GM20431 (cell line): ENCODE measurements at regions not wholly inside any gene's neighbourhood (a gene's known extent, or its start where the extent isn't known, plus 50 kb on each side); places are given as distances from the start of the nearest gene placed in this dataset.

Source experiments
- in situ Hi-C: fragments of 300-500 bp; cut with MseI, MboI; formaldehyde crosslinking; loops from one replicate; pipeline ENCODE4 v1.15.0; 2020; ENCODE audit warnings: low sequenced_read_pairs; ENCODE audit not compliant: unreplicated experiment

DNA sequence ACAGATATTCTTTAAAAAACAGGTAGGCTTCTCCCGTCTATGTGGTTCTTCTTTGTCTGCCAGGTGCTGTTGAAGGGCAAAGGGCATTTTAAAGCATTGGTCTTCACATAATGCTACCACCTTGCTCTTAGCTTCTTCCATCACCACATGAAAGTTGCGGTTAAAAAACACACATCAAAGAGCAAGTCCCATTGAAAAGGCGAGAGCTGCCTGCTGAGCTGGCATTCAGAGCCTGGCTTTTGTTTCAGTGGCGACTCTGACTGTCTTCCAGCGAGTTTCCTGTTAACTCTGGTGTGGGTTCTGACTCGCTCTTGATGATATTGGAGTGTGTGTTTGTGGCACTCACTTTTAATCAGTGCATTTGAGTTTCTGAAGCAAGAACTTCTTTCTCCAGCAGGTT lies 624.9 kb upstream of the FANCL start:
- in situ Hi-C loops = no loop called here

DNA sequence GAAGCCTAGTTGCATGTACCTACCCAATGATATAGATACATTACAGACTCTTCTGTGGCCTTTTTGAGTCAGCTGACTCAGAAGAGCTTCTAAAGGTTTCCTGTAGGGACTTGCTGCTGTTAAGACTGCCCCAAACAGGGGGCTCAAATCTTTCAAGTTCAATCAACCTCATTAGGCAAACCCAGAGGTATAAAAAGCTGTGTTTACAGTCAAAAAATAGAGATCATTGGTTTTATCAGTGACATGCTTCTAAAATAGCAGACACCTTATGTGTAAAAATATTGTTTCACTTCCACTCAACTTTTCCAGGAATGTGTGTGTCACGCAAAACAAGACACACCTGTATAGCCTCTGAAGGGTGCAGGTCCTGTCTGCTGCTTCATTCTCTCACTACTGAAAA lies 624.3 kb upstream of the FANCL start:
- in situ Hi-C loops = no loop called here

GRCh38 chr2:58862244-58862643 lies 621.1 kb upstream of the FANCL start:
- in situ Hi-C loops = no loop called here

DNA sequence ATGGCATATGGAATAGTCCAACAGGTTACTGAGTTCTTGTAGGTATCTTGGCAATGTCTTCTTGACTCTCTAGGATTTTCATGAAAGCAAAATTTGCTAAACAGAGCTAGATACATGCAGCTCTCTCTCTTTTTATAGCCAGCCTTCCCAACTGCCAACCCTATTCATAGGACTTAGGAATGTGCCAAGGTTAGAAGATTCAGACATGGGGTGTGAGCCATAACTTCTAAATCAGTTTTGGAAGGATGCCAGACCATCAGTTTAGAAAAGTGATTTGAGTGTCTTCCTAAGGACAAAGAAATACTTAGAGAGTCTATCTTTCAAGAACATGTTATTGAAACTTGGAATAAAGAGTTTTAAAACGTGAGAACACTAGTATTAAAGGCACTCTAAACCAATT lies 619.5 kb upstream of the FANCL start:
- in situ Hi-C loops = no loop called here

DNA sequence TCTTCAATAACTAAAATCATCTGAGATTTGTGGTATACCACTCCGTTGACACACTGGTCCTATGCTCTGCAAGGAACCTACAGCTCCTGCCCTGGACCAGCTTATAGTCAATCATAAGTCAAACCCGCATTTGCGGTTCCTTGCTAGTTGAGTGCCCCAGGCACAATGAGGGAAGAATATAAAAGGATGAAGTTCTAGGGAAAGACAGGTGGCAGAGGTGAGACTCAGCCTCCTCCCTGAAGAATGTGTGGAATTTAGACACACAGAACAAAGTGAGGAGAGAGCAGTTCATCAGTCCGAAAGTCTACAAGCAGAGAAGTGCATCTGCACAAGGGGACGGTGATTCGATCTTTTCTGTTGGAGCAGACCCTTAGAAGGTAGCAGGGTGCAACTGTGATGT lies 615.0 kb upstream of the FANCL start:
- in situ Hi-C loops = no loop called here

GRCh38 chr2:58853420-58853819 lies 612.3 kb upstream of the FANCL start:
- in situ Hi-C loops = no loop called here

DNA sequence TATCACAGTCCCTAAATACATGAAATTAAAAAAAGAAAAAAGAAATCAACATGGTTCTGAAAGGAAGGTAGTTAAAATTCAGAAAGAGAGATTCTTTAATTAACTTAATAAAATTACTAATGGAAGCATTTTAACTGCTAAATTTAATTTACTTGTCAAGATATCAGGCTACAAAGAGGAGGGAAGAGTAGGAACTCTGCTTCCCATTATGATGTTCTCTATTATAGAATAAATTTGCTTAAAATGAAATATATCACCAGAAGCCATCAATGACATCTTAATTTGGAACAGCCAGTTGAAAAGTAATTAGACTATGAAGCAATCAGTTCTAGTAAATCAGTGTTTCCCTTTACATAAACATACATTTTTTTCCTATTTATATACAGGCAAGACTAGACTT lies 611.8 kb upstream of the FANCL start:
- in situ Hi-C loops = no loop called here

- in situ Hi-C loops = no loop called here
Observed at GRCh38 chr2:58852243-58852642, 611.1 kb upstream of the FANCL start.

GRCh38 chr2:58851598-58851997 lies 610.5 kb upstream of the FANCL start:
- in situ Hi-C loops = no loop called here

DNA sequence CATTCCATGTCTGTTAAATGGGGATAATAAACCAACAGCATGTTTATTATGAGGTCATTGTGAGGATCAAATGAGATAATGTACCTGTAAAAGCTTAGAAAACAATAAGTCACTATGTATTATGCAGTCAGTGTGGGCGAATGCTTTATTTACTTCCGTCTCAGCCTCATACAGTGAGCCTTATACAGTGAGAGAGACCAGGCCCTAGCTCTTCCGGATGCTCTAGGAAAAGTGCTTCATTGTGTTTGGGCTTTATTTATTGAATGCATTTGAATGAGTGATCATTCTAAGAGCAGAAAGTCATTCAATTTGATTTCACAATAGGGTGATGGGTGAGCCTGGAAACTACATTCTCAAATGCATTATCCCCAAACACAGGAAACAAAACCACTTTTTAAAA lies 603.9 kb upstream of the FANCL start:
- in situ Hi-C loops = no loop called here

GRCh38 chr2:58842501-58843155 lies 601.5 kb upstream of the FANCL start:
- in situ Hi-C loops = no loop called here

DNA sequence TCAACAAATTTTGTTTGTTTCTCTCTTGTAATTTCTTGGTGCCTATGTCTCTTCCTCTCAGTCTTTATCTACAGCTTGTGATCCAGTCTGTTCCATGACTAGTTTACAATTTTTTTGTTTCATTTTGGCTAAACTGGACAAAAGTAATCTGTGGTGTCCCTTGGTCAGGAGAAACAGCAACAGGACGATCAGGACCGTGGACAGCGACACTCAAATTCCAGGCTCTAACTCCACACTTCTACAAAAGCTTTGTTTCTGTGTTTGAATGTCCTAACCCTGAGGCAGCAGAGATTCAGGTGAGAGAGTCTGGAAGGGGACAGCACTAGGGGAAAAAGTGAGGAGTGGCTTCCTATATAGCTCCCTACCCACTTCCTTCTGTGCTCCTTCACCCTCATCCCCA lies 593.3 kb upstream of the FANCL start:
- in situ Hi-C loops = no loop called here

GRCh38 chr2:58826795-58827194 lies 585.7 kb upstream of the FANCL start:
- in situ Hi-C loops = no loop called here

GRCh38 chr2:58812771-58813344 lies 571.7 kb upstream of the FANCL start:
- in situ Hi-C loops = no loop called here

- in situ Hi-C loops = no loop called here
Observed at GRCh38 chr2:58805126-58805525, 564.0 kb upstream of the FANCL start.

- in situ Hi-C loops = no loop called here
Observed at GRCh38 chr2:58803192-58803591, 562.1 kb upstream of the FANCL start.

DNA sequence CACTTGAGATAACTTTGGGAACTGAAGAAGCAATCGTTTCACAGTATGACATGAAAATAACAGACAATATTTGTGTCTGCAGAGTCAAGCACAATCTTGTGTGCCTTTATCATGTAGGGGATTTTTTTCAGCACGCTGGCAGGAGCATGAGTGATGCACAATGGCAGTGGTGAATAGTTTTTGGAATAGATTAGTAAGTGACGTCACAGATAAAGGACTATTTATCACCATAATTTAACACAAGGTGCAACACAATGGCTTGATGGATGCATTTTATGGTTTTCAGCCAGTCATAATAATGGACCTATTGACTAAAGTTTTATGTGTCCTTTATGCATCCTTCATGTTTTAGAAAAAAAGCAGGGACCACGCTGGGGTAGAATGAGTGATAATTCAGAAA lies 559.8 kb upstream of the FANCL start:
- in situ Hi-C loops = no loop called here

DNA sequence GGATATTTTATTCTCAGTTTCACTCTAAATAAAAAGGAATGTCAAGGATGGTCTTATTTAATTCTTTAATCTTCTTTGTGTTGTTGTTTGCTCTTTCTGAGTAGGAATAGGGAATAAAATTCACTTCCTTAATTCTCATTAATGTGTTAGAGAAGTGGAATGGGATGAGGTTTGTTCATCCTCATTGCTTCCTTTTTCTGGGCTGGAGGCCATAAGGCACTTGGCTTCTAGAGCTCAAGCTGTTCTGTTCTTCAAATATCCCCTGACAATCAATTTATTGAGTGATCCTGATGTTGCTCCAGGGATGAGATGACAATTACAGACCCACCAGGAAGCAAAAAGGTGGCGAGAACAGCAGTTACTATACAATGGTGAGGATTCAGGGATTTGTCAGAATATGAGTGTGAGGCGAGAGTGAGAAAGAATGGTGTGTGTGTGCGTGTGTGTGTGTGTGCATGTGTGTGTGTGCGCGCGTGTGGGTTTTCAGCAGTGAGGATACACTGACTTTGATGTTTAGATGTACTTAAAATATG lies 557.6 kb upstream of the FANCL start:
- in situ Hi-C loops = no loop called here

- in situ Hi-C loops = no loop called here
Observed at GRCh38 chr2:58796239-58796910, 555.2 kb upstream of the FANCL start.

- in situ Hi-C loops = no loop called here
Observed at GRCh38 chr2:58794916-58795315, 553.8 kb upstream of the FANCL start.

GRCh38 chr2:58794103-58794502 lies 553.0 kb upstream of the FANCL start:
- in situ Hi-C loops = no loop called here

GRCh38 chr2:58788402-58788801 lies 547.3 kb upstream of the FANCL start:
- in situ Hi-C loops = no loop called here
